ENCODE measurements at regions not wholly inside any gene's neighbourhood (a gene's known extent, or its start where the extent isn't known, plus 50 kb on each side); places are given as distances from the start of the nearest gene placed in this dataset.

DNA sequence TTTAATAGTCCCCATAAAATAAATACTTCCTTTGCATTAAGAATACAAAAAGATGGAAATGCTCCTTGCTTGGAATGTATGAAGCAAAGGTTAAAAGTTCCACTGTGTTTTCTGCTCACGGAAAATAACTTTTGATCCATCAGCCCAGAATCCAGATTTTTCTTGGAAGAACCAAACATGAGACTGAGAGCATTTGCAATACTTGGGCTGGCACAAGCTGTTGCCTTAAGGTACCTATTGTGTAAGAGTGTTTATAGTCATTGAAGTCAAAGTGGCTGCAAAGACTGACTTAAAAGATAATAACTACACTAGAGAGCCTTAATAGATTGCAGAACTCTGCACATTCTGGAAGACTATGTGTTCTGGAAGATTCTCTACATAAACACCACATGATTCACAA lies 281.4 kb downstream of the RAB28 start:
- Histone ChIP-seq H3K27ac (ENCODE audit: low read depth, low read length) (no peak overlapping the region), H3K36me3 (ENCODE audit: control insufficient read depth in 3 of 3, insufficient read depth in 3 of 3, low read length in 3 of 3) (no peaks in the 10 kb centered on the region), H3K4me1 (ENCODE audit: control insufficient read depth in 3 of 3, insufficient read depth in 3 of 3, low read length in 3 of 3) (no peaks in the 10 kb centered on the region), H3K27me3 (ENCODE audit: control insufficient read depth in 3 of 3, insufficient read depth in 3 of 3, low read length in 3 of 3) (no peaks in the 10 kb centered on the region), H3K9me3 (ENCODE audit: control insufficient read depth in 3 of 3, low read length in 3 of 3) (no peaks in the 10 kb centered on the region), H3K9ac (ENCODE audit: low read depth in 1 of 3, low read length in 3 of 3) (no peak overlapping the region), H3K4me3 (ENCODE audit: low read length in 3 of 3) (no peak overlapping the region)

GRCh38 chr4:13201241-13201640 lies 282.9 kb downstream of the RAB28 start:
- H3K9me3 ChIP-seq (ENCODE audit: control insufficient read depth in 3 of 3, low read length in 3 of 3) = no peaks in the 10 kb centered on the region
- no peak overlapping the region for H3K27ac ChIP-seq (ENCODE audit: low read depth, low read length)
- H3K9ac ChIP-seq (ENCODE audit: low read depth in 1 of 3, low read length in 3 of 3) = no peak overlapping the region
- no peaks in the 10 kb centered on the region for H3K27me3 ChIP-seq (ENCODE audit: control insufficient read depth in 3 of 3, insufficient read depth in 3 of 3, low read length in 3 of 3)
- no peaks in the 10 kb centered on the region for H3K36me3 ChIP-seq (ENCODE audit: control insufficient read depth in 3 of 3, insufficient read depth in 3 of 3, low read length in 3 of 3)
- no peaks in the 10 kb centered on the region for H3K4me1 ChIP-seq (ENCODE audit: control insufficient read depth in 3 of 3, insufficient read depth in 3 of 3, low read length in 3 of 3)
- no peak overlapping the region for H3K4me3 ChIP-seq (ENCODE audit: low read length in 3 of 3)

DNA sequence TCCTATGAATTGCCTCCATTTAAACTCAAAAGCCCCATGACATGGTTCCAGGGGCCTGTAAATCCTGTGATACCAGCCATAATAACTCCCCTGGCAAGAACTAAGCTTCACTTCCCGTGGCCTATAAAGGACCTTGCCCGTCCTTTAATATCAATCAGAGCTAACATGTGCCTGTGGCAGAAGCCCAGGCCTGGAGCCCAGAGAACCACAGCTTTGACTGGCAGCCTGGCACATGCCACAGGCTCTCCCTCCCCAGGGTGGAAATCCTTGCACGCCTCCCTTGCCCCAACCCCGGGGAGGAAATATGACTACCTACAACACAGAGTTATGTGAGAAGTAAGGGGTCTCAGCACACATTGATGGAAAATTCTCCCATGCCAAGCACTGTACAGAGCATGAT lies 287.4 kb downstream of the RAB28 start:
- H3K27me3 ChIP-seq (ENCODE audit: control insufficient read depth in 3 of 3, insufficient read depth in 3 of 3, low read length in 3 of 3) = no peaks in the 10 kb centered on the region
- H3K4me1 ChIP-seq (ENCODE audit: control insufficient read depth in 3 of 3, insufficient read depth in 3 of 3, low read length in 3 of 3) = no peaks in the 10 kb centered on the region
- no peaks in the 10 kb centered on the region for H3K36me3 ChIP-seq (ENCODE audit: control insufficient read depth in 3 of 3, insufficient read depth in 3 of 3, low read length in 3 of 3)
- no peak overlapping the region for H3K27ac ChIP-seq (ENCODE audit: low read depth, low read length)
- no peak overlapping the region for H3K9ac ChIP-seq (ENCODE audit: low read depth in 1 of 3, low read length in 3 of 3)
- H3K4me3 ChIP-seq (ENCODE audit: low read length in 3 of 3) = no peak overlapping the region
- no peaks in the 10 kb centered on the region for H3K9me3 ChIP-seq (ENCODE audit: control insufficient read depth in 3 of 3, low read length in 3 of 3)

DNA sequence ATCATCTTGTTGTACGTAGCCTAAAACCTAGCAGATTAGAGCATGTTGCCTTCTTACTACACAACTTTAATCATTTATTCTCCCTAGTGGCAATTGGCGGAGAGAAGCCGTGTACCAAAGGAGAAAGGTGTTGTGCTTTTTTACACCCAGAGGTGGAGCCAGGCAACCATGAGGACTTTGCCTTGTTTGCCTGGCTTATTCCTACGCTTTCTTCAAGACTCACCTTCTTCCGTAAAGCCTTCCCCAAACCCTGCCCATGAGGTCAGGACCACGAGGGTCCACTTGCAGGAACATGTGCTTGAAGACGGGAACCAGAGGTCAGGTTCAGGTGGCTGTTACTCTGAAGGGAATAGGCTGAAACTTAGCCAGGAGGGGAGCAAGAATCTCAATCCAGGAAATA lies 290.5 kb downstream of the RAB28 start:
- H3K27ac ChIP-seq (ENCODE audit: low read depth, low read length) = no peak overlapping the region
- H3K4me3 ChIP-seq (ENCODE audit: low read length in 3 of 3) = no peak overlapping the region
- H3K4me1 ChIP-seq (ENCODE audit: control insufficient read depth in 3 of 3, insufficient read depth in 3 of 3, low read length in 3 of 3) = no peaks in the 10 kb centered on the region
- no peaks in the 10 kb centered on the region for H3K36me3 ChIP-seq (ENCODE audit: control insufficient read depth in 3 of 3, insufficient read depth in 3 of 3, low read length in 3 of 3)
- no peak overlapping the region for H3K9ac ChIP-seq (ENCODE audit: low read depth in 1 of 3, low read length in 3 of 3)
- no peaks in the 10 kb centered on the region for H3K27me3 ChIP-seq (ENCODE audit: control insufficient read depth in 3 of 3, insufficient read depth in 3 of 3, low read length in 3 of 3)
- no peaks in the 10 kb centered on the region for H3K9me3 ChIP-seq (ENCODE audit: control insufficient read depth in 3 of 3, low read length in 3 of 3)

DNA sequence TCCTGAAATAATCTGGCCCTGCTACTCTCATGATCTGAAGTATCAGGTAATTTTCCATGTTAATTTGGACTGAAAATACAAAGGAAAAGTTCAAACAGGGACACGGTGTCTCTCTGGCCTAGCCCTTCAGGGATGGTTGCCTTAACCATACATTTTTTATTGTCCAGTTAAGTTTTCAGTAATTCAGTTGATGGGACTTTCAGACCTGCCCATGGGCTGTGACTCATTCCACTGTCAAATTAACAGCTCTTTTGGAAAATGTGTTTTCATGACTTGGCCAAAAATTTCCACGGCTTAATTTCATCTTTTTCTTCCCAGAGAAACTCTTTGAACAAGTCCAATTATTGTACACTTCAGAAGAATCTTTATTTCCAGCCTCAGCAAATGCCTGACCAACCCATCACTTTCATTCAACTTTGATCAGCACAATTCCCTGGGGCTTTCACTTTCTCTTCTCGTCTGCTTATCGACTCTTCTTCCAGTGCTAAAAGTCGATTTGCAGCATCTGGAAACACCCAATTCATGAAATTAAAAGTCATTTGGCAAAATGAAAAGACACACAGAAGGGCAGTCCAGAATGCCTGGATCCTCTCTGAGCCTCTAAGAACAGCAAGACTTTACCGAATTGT lies 293.9 kb downstream of the RAB28 start:
- H3K4me3 ChIP-seq (ENCODE audit: low read length in 3 of 3) = no peak overlapping the region
- H3K27me3 ChIP-seq (ENCODE audit: control insufficient read depth in 3 of 3, insufficient read depth in 3 of 3, low read length in 3 of 3) = no peaks in the 10 kb centered on the region
- no peaks in the 10 kb centered on the region for H3K4me1 ChIP-seq (ENCODE audit: control insufficient read depth in 3 of 3, insufficient read depth in 3 of 3, low read length in 3 of 3)
- H3K9me3 ChIP-seq (ENCODE audit: control insufficient read depth in 3 of 3, low read length in 3 of 3) = no peaks in the 10 kb centered on the region
- H3K27ac ChIP-seq (ENCODE audit: low read depth, low read length) = no peak overlapping the region
- no peak overlapping the region for H3K9ac ChIP-seq (ENCODE audit: low read depth in 1 of 3, low read length in 3 of 3)
- H3K36me3 ChIP-seq (ENCODE audit: control insufficient read depth in 3 of 3, insufficient read depth in 3 of 3, low read length in 3 of 3) = no peaks in the 10 kb centered on the region

GRCh38 chr4:13184199-13184598 lies 299.9 kb downstream of the RAB28 start:
- Histone ChIP-seq H3K27me3 (ENCODE audit: control insufficient read depth in 3 of 3, insufficient read depth in 3 of 3, low read length in 3 of 3) (no peaks in the 10 kb centered on the region), H3K36me3 (ENCODE audit: control insufficient read depth in 3 of 3, insufficient read depth in 3 of 3, low read length in 3 of 3) (no peaks in the 10 kb centered on the region), H3K9me3 (ENCODE audit: control insufficient read depth in 3 of 3, low read length in 3 of 3) (no peaks in the 10 kb centered on the region), H3K27ac (ENCODE audit: low read depth, low read length) (no peak overlapping the region), H3K4me3 (ENCODE audit: low read length in 3 of 3) (no peak overlapping the region), H3K9ac (ENCODE audit: low read depth in 1 of 3, low read length in 3 of 3) (no peak overlapping the region), H3K4me1 (ENCODE audit: control insufficient read depth in 3 of 3, insufficient read depth in 3 of 3, low read length in 3 of 3) (no peaks in the 10 kb centered on the region)

DNA sequence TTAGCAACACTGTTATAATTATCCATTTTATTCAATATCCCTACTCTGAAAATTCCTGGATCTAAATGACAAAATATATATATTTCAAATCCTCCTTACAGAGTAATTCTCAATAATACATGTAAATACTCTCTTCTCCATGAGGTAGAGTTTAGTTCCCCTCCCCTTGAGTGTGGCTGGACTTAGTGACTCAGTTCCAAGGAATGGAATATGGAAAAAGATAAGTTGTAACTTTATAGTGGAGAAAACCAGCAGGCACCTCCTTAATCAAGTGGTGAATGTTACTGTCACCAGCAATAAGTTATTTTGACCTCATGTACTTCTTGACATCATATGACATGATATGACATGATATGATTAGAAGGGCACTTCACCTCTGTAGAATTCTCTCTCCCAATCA lies 302.0 kb downstream of the RAB28 start:
- H3K9me3 ChIP-seq (ENCODE audit: control insufficient read depth in 3 of 3, low read length in 3 of 3) = no peaks in the 10 kb centered on the region
- no peak overlapping the region for H3K9ac ChIP-seq (ENCODE audit: low read depth in 1 of 3, low read length in 3 of 3)
- H3K4me1 ChIP-seq (ENCODE audit: control insufficient read depth in 3 of 3, insufficient read depth in 3 of 3, low read length in 3 of 3) = no peaks in the 10 kb centered on the region
- H3K27me3 ChIP-seq (ENCODE audit: control insufficient read depth in 3 of 3, insufficient read depth in 3 of 3, low read length in 3 of 3) = no peaks in the 10 kb centered on the region
- no peak overlapping the region for H3K4me3 ChIP-seq (ENCODE audit: low read length in 3 of 3)
- H3K36me3 ChIP-seq (ENCODE audit: control insufficient read depth in 3 of 3, insufficient read depth in 3 of 3, low read length in 3 of 3) = no peaks in the 10 kb centered on the region
- no peak overlapping the region for H3K27ac ChIP-seq (ENCODE audit: low read depth, low read length)

DNA sequence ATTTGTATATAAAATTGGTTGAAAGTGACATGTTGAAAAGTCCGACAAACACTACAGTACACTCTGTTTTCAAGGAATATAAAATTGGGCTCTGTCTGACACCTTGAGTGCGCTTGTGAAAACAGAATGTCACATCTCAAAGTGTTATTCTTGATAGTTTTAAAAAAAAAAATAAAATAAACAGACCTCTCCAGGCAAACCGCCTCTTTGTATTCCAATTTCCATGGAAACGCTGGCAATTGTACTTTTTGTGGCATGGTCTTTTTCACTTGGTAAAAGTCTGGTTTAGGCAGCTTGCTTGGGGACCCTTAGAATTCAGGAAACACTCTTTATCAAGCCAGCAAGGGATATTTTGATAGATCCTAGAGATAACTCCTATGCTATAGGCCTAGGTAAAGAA lies 302.5 kb downstream of the RAB28 start:
- H3K27ac ChIP-seq (ENCODE audit: low read depth, low read length) = no peak overlapping the region
- H3K36me3 ChIP-seq (ENCODE audit: control insufficient read depth in 3 of 3, insufficient read depth in 3 of 3, low read length in 3 of 3) = no peaks in the 10 kb centered on the region
- H3K9ac ChIP-seq (ENCODE audit: low read depth in 1 of 3, low read length in 3 of 3) = no peak overlapping the region
- no peaks in the 10 kb centered on the region for H3K9me3 ChIP-seq (ENCODE audit: control insufficient read depth in 3 of 3, low read length in 3 of 3)
- H3K4me3 ChIP-seq (ENCODE audit: low read length in 3 of 3) = no peak overlapping the region
- H3K4me1 ChIP-seq (ENCODE audit: control insufficient read depth in 3 of 3, insufficient read depth in 3 of 3, low read length in 3 of 3) = no peaks in the 10 kb centered on the region
- no peaks in the 10 kb centered on the region for H3K27me3 ChIP-seq (ENCODE audit: control insufficient read depth in 3 of 3, insufficient read depth in 3 of 3, low read length in 3 of 3)

DNA sequence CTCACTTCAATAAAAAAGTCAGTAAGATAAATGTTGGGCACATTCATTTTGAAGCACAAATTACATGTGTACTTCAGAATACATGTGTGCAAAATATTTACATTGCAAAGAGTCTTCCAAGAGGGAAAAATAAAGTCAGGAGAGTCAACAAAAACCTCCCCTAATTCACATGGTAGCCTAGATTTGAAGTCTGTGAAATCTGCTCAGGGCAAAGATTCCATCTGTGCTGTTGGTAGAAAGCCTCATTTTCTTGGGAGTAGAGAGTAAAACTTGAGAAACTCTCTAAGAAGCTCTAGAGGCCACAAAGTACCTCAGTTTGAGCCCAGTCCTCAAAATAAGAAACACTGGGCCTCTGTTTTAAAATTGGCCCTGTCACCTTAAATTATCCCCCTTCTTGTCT lies 303.4 kb downstream of the RAB28 start:
- Histone ChIP-seq H3K9me3 (ENCODE audit: control insufficient read depth in 3 of 3, low read length in 3 of 3) (no peaks in the 10 kb centered on the region), H3K27ac (ENCODE audit: low read depth, low read length) (no peak overlapping the region), H3K27me3 (ENCODE audit: control insufficient read depth in 3 of 3, insufficient read depth in 3 of 3, low read length in 3 of 3) (no peaks in the 10 kb centered on the region), H3K4me1 (ENCODE audit: control insufficient read depth in 3 of 3, insufficient read depth in 3 of 3, low read length in 3 of 3) (no peaks in the 10 kb centered on the region), H3K9ac (ENCODE audit: low read depth in 1 of 3, low read length in 3 of 3) (no peak overlapping the region), H3K4me3 (ENCODE audit: low read length in 3 of 3) (no peak overlapping the region), H3K36me3 (ENCODE audit: control insufficient read depth in 3 of 3, insufficient read depth in 3 of 3, low read length in 3 of 3) (no peaks in the 10 kb centered on the region)

DNA sequence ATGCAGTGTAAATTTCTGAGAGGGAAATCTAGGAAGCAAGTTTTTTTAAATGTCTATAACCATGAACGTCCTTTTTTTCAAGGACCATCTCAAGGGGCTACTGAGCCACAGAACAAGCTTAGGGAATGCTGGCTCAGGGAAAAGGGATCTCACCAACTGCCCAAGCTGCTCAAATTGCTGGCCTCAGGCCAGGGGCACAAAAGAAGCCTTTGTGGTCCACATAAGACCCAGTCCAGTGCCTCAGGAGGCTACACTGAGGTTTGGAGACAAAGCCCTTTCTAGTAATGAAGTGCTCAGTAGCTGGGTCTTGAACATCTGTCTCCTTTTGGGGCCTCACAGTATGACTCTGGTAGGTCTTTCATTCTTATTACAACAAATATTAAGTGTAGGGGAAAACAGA lies 305.5 kb downstream of the RAB28 start:
- Histone ChIP-seq H3K4me1 (ENCODE audit: control insufficient read depth in 3 of 3, insufficient read depth in 3 of 3, low read length in 3 of 3) (no peaks in the 10 kb centered on the region), H3K27me3 (ENCODE audit: control insufficient read depth in 3 of 3, insufficient read depth in 3 of 3, low read length in 3 of 3) (no peaks in the 10 kb centered on the region), H3K27ac (ENCODE audit: low read depth, low read length) (no peak overlapping the region), H3K4me3 (ENCODE audit: low read length in 3 of 3) (no peak overlapping the region), H3K9me3 (ENCODE audit: control insufficient read depth in 3 of 3, low read length in 3 of 3) (no peaks in the 10 kb centered on the region), H3K36me3 (ENCODE audit: control insufficient read depth in 3 of 3, insufficient read depth in 3 of 3, low read length in 3 of 3) (no peaks in the 10 kb centered on the region), H3K9ac (ENCODE audit: low read depth in 1 of 3, low read length in 3 of 3) (no peak overlapping the region)

DNA sequence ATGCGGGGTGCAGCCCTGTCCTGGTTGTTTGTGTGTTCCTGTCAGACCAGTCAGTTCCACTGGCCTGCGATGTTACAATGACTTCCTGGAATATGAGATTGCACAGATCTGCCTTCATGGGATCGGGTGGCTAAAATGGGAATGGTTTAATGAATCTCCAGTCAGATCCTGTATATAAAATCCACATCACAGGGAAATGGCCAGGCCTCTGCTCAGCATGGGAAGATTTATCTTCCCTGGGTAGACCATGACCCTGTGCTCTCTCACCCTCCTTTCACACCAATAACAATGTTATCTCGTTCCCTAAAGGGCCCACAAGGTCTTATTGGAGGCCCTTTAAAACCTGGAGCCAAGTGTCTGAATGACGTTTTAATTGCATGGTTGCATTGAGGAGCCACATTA lies 307.4 kb downstream of the RAB28 start:
- H3K4me1 ChIP-seq (ENCODE audit: control insufficient read depth in 3 of 3, insufficient read depth in 3 of 3, low read length in 3 of 3) = no peaks in the 10 kb centered on the region
- no peak overlapping the region for H3K4me3 ChIP-seq (ENCODE audit: low read length in 3 of 3)
- H3K27ac ChIP-seq (ENCODE audit: low read depth, low read length) = no peak overlapping the region
- H3K36me3 ChIP-seq (ENCODE audit: control insufficient read depth in 3 of 3, insufficient read depth in 3 of 3, low read length in 3 of 3) = no peaks in the 10 kb centered on the region
- H3K27me3 ChIP-seq (ENCODE audit: control insufficient read depth in 3 of 3, insufficient read depth in 3 of 3, low read length in 3 of 3) = no peaks in the 10 kb centered on the region
- no peak overlapping the region for H3K9ac ChIP-seq (ENCODE audit: low read depth in 1 of 3, low read length in 3 of 3)
- no peaks in the 10 kb centered on the region for H3K9me3 ChIP-seq (ENCODE audit: control insufficient read depth in 3 of 3, low read length in 3 of 3)

Measured in skeletal muscle tissue (tissue), 3 donors.